ENCODE measurements at regions not wholly inside any gene's neighbourhood (a gene's known extent, or its start where the extent isn't known, plus 50 kb on each side); places are given as distances from the start of the nearest gene placed in this dataset.

DNA sequence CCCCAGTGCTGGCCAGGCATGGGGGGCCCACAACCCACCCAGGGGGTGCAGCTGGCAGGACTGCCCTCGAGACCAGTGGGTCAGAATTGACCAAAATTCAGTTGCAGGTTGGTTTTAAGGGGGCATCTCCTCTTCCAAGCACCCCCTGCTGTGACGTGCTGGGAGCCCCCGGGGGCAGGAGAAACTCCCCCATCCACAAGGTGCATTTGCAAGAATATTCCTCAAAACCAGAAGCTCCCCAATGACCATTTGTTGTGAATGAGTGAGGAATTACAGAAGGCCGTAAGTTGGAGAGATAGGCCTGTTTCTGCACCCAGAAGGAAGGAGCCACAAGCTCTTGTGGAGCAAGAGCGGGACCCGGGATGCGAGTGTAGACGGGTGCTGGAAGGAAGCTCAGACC, 414.5 kb downstream of the BRD1 start:
- TF ChIP-seq, protein P1, sequence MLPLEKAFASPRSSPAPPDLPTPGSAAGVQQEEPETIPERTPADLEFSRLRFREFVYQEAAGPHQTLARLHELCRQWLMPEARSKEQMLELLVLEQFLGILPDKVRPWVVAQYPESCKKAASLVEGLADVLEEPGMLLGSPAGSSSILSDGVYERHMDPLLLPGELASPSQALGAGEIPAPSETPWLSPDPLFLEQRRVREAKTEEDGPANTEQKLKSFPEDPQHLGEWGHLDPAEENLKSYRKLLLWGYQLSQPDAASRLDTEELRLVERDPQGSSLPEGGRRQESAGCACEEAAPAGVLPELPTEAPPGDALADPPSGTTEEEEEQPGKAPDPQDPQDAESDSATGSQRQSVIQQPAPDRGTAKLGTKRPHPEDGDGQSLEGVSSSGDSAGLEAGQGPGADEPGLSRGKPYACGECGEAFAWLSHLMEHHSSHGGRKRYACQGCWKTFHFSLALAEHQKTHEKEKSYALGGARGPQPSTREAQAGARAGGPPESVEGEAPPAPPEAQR (tag by site-specific recombination; IDR thresholded peaks at IDR 0.05): no peak
- no peak for TF ChIP-seq GLIS1 (tag by site-specific recombination; IDR thresholded peaks at IDR 0.05)
